ENCODE measurements at regions not wholly inside any gene's neighbourhood (a gene's known extent, or its start where the extent isn't known, plus 50 kb on each side); places are given as distances from the start of the nearest gene placed in this dataset.

GRCh38 chr5:30932273-30933017 is 261.0 kb upstream of the CDH6 start:
- 80% methylated on average over 4 of the region's 4 CpGs; no CpG with 5 or more reads in 1 of the 2 experiments for WGBS, 2 experiments (ENCODE audit: extremely low coverage in 1 of 2, insufficient coverage in 1 of 2, insufficient read length in 1 of 2, insufficient replicate concordance in 2 of 2, low coverage in 1 of 2, low lambda C conversion rate in 2 of 2, missing lambda C conversion rate in 1 of 2)
- TF ChIP-seq SP1 (IDR thresholded peaks at IDR 0.05; ENCODE audit: low read depth, low read length) (no peak), USF2 (IDR thresholded peaks at IDR 0.05; ENCODE audit: low read length) (no peak), CBX8 (IDR thresholded peaks at IDR 0.05; ENCODE audit: borderline replicate concordance, low read depth, low read length) (no peak), EGR1 (IDR thresholded peaks at IDR 0.05; ENCODE audit: borderline replicate concordance, low read depth, low read length) (no peak), SAP30 (IDR thresholded peaks at IDR 0.05; ENCODE audit: insufficient read depth, insufficient replicate concordance, low read length) (no peak)

More at GRCh38 chr5:30932273-30933017, 261.0 kb upstream of the CDH6 start:
- H3K4me3 ChIP-seq (ENCODE audit: extremely low read depth in 1 of 4, insufficient read depth in 2 of 4, low read depth in 3 of 4, low read length in 4 of 4) = no peak overlapping the region
- H4K8ac ChIP-seq (ENCODE audit: extremely low read depth, insufficient read depth, low read length) = no peak overlapping the region
- H3K4ac ChIP-seq (replicated peaks; ENCODE audit: insufficient read length, low read depth, low read length) = no peak overlapping the region
- CTCF ChIA-PET (ENCODE audit: partially characterized antibody) = interaction anchor here (1.0 to 1.5 kb wide), 5 partner anchors 13 to 301 kb away, joined by 3 to 4 read pairs (median 3); no protein-coding TSS in a partner anchor
- H3K27ac ChIP-seq (ENCODE audit: low read depth, low read length) = no peak overlapping the region
- DNase-seq (ENCODE audit: low read depth in 1 of 2, low spot score in 2 of 2) = no peak
- H3K9ac ChIP-seq (replicated peaks in 1 of 4; ENCODE audit: extremely low read depth in 1 of 4, low read depth in 3 of 4, low read length in 3 of 4) = no peak overlapping the region
- no peaks in the 10 kb centered on the region for H3K9me3 ChIP-seq (ENCODE audit: insufficient read depth in 2 of 2, low read depth in 1 of 2, low read length in 1 of 2)
- no peaks in the 10 kb centered on the region for H3K79me1 ChIP-seq (ENCODE audit: low read depth, low read length)
- H3K4me1 ChIP-seq (replicated peaks in 1 of 4; ENCODE audit: control insufficient read depth in 3 of 4, insufficient read depth in 4 of 4, low read length in 3 of 4) = peaks cover 0 to 5% (median 2%) of the 10 kb centered on the region in 4 experiments; a peak in 2 of 7 replicates
- H3K18ac ChIP-seq (ENCODE audit: extremely low read depth, low read length) = no peak overlapping the region
- no peak overlapping the region for H4K5ac ChIP-seq (ENCODE audit: insufficient read length, low read depth, low read length)
- no peak overlapping the region for H3K4me2 ChIP-seq (ENCODE audit: insufficient read depth in 1 of 2, low read depth in 2 of 2, low read length in 2 of 2)
- no peaks in the 10 kb centered on the region for H3K27me3 ChIP-seq (replicated peaks in 1 of 4; ENCODE audit: control insufficient read depth in 3 of 4, extremely low read depth in 1 of 4, insufficient read depth in 3 of 4, low read length in 3 of 4)
- H2BK120ac ChIP-seq (replicated peaks; ENCODE audit: low read depth, low read length) = no peak overlapping the region
- H4K20me1 ChIP-seq (replicated peaks in 1 of 2; ENCODE audit: control insufficient read depth in 1 of 2, insufficient read depth in 2 of 2, low read length in 2 of 2) = no peaks in the 10 kb centered on the region
- no peaks in the 10 kb centered on the region for H3K23me2 ChIP-seq (ENCODE audit: low read depth, low read length)
- no peaks in the 10 kb centered on the region for H3K36me3 ChIP-seq (ENCODE audit: control insufficient read depth in 2 of 4, insufficient read depth in 4 of 4, low read length in 3 of 4)
- H4K91ac ChIP-seq (replicated peaks; ENCODE audit: insufficient read length, low read length) = no peak overlapping the region
- no peak overlapping the region for H2AFZ ChIP-seq (ENCODE audit: low read length)
- no peak overlapping the region for H2BK5ac ChIP-seq (ENCODE audit: low read depth, low read length)
- POLR2A ChIA-PET (ENCODE audit: partially characterized antibody) = no interaction called here
- no peaks in the 10 kb centered on the region for H3K79me2 ChIP-seq (ENCODE audit: control insufficient read depth in 1 of 2, insufficient read depth in 2 of 2, low read length in 2 of 2)
- no peak overlapping the region for H2BK20ac ChIP-seq (ENCODE audit: low read length)
- no peak overlapping the region for H3K56ac ChIP-seq (replicated peaks; ENCODE audit: insufficient read length, low read depth, low read length)
- no peak overlapping the region for H3K14ac ChIP-seq (ENCODE audit: insufficient read length)
- H2AK5ac ChIP-seq (ENCODE audit: low read depth, low read length) = no peak overlapping the region
- H2BK12ac ChIP-seq (ENCODE audit: low read depth, low read length) = no peak overlapping the region
- no peak for FAIRE-seq
- no peak overlapping the region for H2BK15ac ChIP-seq (ENCODE audit: low read length)
- H3K23ac ChIP-seq (ENCODE audit: insufficient read length) = no peak overlapping the region

Measured in H1 (cell line).